Prostate gland (tissue), 2 donors: ENCODE measurements at regions not wholly inside any gene's neighbourhood (a gene's known extent, or its start where the extent isn't known, plus 50 kb on each side); places are given as distances from the start of the nearest gene placed in this dataset.

ENCODE experiments used
- DNase-seq: peaks from one replicate; pipeline ENCODE4 v3.0.0-alpha.2; 2019; ENCODE audit warnings: low spot score
- H3K27ac ChIP-seq, 2 donors: fragments of 200-600 bp; sonication (generic); 2 replicates each; pipeline ENCODE4 v1.5.1; 2017 to 2019
- H3K27me3 ChIP-seq: fragments of 200-600 bp; sonication (generic); replicated peaks from 2 replicates; pipeline ENCODE4 v1.5.1; 2019; ENCODE audit not compliant: insufficient read depth
- H3K36me3 ChIP-seq, 2 donors: fragments of 200-600 bp; sonication (generic); 1 replicate in 1 of 2; 2 replicates in 1 of 2; pipeline versions ENCODE4 v1.5.1 to v1.8.1; 2017 to 2019
- H3K4me1 ChIP-seq: fragments of 200-600 bp; sonication (generic); replicated peaks from 2 replicates; pipeline ENCODE4 v1.5.1; 2019
- H3K4me3 ChIP-seq, 2 donors: fragments of 200-600 bp; sonication (generic); 2 replicates each; pipeline ENCODE4 v1.5.1; 2017 to 2019
- H3K9me3 ChIP-seq: fragments of 200-600 bp; sonication (generic); 2 replicates; pipeline ENCODE4 v1.5.1; 2017
- POLR2A ChIP-seq: fragments of 450-650 bp; IDR thresholded peaks from one replicate; pipeline ENCODE4 v1.6.1; 2016; ENCODE audit warnings: antibody characterized with exemption, mild to moderate bottlenecking
- POLR2AphosphoS5 ChIP-seq: sonication (generic); formaldehyde crosslinking; IDR thresholded peaks from one replicate; pipeline ENCODE4 v1.6.1; 2017; ENCODE audit warnings: antibody characterized with exemption
- WGBS: methylation state at CpG from one replicate; pipeline ENCODE4 v1.1.5; 2018; 5-methylcytosine and 5-hydroxymethylcytosine counted together
- intact Hi-C: fragments of 100-400 bp; cut with DNase I; formaldehyde crosslinking; loops from one replicate; pipeline ENCODE4 v1.14.2; 2022
- TF ChIP-seq, protein P1 (sequence below), 4 experiments: fragments of 200-600 bp in 2 of 4; fragments of 450-650 bp in 2 of 4; sonication (generic) in 2 of 4; IDR thresholded peaks; 1 replicate in 3 of 4; 2 replicates in 1 of 4; pipeline ENCODE4 v1.5.1; 2016 to 2019; ENCODE audit warnings: antibody characterized with exemption in 4 of 4, mild to moderate bottlenecking in 2 of 4, moderate library complexity in 2 of 4

DNA sequence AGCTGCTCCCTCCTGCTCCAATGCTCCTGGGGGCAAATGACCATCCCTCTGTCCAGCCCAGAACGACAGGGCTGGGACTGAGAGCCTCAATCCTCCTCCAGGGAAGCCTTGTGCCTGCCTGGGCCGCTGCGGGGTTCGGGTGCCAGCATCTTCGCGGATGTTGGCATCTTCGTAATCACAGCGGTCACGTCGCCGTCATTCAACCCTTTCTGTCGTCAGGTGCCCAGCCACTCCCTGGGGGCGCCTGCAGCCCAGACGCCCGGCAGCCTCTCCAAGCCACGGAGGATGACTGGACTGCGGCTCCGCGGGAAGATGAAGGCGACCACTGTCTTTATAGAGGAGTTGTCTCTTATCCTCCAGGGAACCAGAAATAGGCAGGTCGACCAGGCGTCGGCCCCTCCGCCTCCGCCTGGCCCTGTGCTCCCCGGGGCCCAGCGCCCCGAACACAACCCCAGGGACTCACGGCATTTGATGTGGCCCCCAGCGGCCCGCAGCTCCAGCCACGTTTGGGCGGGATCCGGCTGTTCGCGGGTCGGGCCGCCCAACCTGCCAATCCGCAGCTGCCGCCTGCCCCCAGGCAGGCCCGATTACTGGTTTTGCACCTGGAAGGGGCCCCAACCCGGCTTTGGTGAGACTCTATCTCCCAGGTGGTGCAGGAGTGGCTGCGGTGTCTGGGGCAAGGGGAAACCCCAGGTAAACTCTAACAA, 113.9 kb downstream of the THNSL2 start:
- TF ChIP-seq POLR2AphosphoS5 (no peak), POLR2A (no peak)
- TF ChIP-seq, protein P1, sequence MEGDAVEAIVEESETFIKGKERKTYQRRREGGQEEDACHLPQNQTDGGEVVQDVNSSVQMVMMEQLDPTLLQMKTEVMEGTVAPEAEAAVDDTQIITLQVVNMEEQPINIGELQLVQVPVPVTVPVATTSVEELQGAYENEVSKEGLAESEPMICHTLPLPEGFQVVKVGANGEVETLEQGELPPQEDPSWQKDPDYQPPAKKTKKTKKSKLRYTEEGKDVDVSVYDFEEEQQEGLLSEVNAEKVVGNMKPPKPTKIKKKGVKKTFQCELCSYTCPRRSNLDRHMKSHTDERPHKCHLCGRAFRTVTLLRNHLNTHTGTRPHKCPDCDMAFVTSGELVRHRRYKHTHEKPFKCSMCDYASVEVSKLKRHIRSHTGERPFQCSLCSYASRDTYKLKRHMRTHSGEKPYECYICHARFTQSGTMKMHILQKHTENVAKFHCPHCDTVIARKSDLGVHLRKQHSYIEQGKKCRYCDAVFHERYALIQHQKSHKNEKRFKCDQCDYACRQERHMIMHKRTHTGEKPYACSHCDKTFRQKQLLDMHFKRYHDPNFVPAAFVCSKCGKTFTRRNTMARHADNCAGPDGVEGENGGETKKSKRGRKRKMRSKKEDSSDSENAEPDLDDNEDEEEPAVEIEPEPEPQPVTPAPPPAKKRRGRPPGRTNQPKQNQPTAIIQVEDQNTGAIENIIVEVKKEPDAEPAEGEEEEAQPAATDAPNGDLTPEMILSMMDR (IDR thresholded peaks at IDR 0.05), result no peak
- H3K27ac ChIP-seq, result no peak overlapping the region
- no peaks in the 10 kb centered on the region for H3K4me1 ChIP-seq
- DNase-seq, result no peak
- no peak overlapping the region for H3K4me3 ChIP-seq
- 66% methylated on average over 40 of the region's 43 CpGs for WGBS
- intact Hi-C loops, result no loop called here
- H3K36me3 ChIP-seq, result no peaks in the 10 kb centered on the region
- no peaks in the 10 kb centered on the region for H3K9me3 ChIP-seq
- H3K27me3 ChIP-seq, result no peaks in the 10 kb centered on the region

DNA sequence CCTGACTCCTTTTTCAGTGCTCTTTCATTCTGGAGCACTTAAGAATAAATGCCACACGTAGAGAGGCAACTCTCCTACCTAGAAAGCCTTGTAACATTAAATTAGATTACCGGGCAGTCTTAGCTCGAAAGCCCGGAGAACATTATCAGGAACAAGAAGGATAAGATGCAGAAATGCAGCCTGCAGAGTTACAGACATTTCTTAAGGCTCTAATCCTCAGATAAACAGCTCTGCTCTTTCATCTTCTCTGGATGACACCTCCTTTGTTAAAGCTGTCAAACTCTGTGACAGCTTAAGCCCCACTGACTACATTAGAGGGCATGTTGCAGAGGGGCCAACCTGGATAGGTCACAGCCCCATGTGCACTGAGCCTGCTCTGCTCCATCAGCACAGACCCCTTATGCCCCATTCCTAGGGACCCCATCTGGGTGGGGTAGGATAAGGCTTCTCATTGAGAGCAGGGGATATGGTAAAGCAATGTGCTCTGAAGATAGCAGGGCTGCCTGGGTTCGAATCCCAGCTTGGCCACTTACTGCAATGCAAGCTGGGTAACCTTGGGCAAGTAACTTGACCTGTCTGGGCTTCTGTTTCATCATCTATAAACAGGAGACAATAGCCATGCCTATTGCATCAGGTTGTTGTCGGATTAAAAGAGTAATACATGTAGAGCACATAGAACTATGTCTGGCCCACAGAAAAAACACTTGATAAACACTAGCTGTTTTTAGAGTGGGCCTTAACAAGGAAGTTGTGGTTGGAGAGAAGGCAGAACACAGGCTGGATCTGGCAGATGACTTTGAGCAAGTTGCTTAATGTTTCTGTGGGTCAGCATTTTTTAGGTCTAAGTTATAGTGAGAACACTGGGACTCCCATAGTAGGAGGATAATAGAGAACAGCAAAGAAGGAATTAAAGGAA, 111.4 kb downstream of the THNSL2 start:
- no peak for DNase-seq
- Histone ChIP-seq H3K4me1 (no peaks in the 10 kb centered on the region), H3K4me3 (no peak overlapping the region), H3K9me3 (no peaks in the 10 kb centered on the region), H3K36me3 (no peaks in the 10 kb centered on the region), H3K27me3 (no peaks in the 10 kb centered on the region), H3K27ac (no peak overlapping the region)
- intact Hi-C loops, result no loop called here
- TF ChIP-seq POLR2A (no peak), POLR2AphosphoS5 (no peak)
- TF ChIP-seq, protein P1 (IDR thresholded peaks at IDR 0.05), result no peak
- WGBS, result 52% methylated on average over 6 of the region's 6 CpGs

DNA sequence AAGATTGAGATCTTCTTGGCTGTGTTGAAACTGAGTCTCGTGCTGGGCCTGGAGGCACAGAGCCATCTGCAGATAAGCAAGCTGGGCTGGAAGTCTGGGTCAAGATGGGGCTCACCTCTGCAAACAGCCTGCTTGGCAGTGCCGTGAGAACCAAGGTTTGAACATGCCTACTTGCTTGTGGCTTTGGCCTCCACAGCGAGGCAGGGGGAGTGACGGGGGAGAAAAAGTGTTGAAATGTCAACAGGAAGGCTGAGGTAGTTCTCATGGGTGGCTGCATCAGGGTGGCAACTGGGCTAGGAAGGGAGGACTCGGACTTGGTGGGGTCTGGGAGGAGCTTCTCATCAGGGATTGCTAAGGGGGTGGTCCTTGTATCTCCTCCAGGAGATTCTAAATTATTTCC, 99.7 kb downstream of the THNSL2 start:
- no peaks in the 10 kb centered on the region for H3K36me3 ChIP-seq
- 49% methylated on average over 5 of the region's 5 CpGs for WGBS
- H3K9me3 ChIP-seq, result no peaks in the 10 kb centered on the region
- no peak overlapping the region for H3K4me3 ChIP-seq
- no peak overlapping the region for H3K27ac ChIP-seq
- H3K27me3 ChIP-seq, result no peaks in the 10 kb centered on the region
- DNase-seq, result peak; percentile 10
- H3K4me1 ChIP-seq, result no peaks in the 10 kb centered on the region
- TF ChIP-seq POLR2AphosphoS5, result peak; percentile 9
- TF ChIP-seq, protein P1 (IDR thresholded peaks at IDR 0.05), result no peak
- intact Hi-C loops, result no loop called here

DNA sequence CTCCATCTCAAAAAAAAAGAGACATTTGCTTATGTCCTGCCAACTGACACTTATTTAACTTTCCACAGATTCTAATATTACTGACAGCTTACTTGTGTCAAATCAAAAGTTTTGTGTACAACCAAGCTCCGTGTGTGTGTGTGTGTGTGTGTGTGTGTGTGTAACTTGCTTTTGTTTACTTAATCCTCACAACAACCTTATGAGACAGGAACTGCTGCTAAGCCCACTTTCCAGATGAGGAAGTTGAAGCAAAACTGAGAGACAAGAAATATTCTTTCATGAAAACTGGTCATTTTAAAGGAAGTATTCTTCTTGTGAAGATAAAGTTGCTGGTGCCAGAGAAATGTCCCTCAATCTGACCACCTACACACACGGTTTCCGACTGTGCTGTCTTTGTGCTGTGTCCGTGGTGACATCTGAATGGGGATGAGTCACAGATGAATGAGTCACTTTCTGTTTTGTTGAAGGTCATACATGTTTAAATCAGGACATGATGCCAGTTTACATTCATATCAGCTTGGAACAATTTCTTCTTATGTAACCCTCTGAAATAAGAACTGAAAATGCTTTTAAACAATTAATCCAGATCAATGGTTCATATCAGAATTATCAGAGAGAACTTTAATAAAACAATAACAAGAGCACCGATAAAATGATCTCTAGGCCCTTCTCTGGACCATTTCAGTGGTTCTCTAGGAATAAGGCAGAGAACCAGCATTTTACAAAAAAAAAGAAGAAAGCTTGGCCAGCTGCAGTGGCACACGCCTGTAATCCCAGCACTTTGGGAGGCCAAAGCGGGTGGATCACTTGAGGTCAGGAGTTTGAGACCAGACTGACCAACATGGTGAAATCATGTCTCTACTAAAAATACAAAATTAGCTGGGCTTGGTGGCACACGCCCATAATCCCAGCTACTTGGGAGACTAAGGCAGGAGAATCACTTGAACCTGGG, 95.5 kb downstream of the THNSL2 start:
- 50% methylated on average over 8 of the region's 8 CpGs for WGBS
- Histone ChIP-seq H3K27ac (no peak overlapping the region), H3K36me3 (no peaks in the 10 kb centered on the region), H3K4me3 (no peak overlapping the region), H3K9me3 (no peaks in the 10 kb centered on the region), H3K27me3 (no peaks in the 10 kb centered on the region), H3K4me1 (no peaks in the 10 kb centered on the region)
- intact Hi-C loops, result no loop called here
- TF ChIP-seq, protein P1 (IDR thresholded peaks at IDR 0.05), result no peak
- no peak for TF ChIP-seq POLR2AphosphoS5
- no peak for DNase-seq
